GM19240 (cell line): ENCODE measurements at regions not wholly inside any gene's neighbourhood (a gene's known extent, or its start where the extent isn't known, plus 50 kb on each side); places are given as distances from the start of the nearest gene placed in this dataset.

Experiments
- DNase-seq: peaks from one replicate; pipeline ENCODE4 v3.0.0; 2011; ENCODE audit warnings: low spot score; ENCODE audit not compliant: insufficient read length

DNA sequence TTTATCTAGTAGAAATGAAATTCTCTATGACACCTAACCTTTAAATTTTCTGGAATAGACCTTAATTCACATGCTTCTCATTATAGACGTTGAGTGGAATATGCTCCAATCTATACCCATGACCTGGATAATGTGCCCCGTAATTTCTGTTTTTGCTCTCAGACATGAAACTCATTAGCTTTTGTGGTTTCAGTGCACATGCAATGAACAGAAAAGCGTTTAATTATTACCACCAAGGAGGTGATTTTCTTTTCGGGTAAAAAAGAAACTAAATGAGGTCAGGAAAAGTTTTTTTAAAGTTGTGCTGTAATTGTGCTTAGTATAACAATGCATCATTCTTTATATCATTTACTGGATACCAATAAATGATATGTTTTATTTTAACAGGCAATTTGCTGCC is 1703.9 kb upstream of the TENM3 start:
- DNase-seq = no peak

DNA sequence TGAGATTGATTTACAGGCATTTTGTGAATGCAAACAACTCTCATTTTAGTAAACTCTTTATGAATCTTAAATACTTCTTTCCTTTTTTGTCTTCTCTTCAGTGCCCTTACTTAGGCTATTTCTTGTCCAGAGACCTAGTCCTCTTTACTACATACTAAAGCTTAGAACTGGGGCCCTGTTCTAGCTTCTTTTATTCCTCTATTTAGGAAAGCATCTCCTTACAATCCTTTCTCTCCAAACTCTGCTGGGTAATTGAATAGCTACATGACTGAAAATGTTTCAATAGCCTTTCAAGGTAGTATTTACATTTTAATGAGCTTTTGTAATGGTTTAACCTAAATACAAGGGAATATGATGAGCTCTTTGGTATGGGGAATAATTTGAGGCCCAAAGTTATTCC is 1701.5 kb upstream of the TENM3 start:
- DNase-seq = no peak

DNA sequence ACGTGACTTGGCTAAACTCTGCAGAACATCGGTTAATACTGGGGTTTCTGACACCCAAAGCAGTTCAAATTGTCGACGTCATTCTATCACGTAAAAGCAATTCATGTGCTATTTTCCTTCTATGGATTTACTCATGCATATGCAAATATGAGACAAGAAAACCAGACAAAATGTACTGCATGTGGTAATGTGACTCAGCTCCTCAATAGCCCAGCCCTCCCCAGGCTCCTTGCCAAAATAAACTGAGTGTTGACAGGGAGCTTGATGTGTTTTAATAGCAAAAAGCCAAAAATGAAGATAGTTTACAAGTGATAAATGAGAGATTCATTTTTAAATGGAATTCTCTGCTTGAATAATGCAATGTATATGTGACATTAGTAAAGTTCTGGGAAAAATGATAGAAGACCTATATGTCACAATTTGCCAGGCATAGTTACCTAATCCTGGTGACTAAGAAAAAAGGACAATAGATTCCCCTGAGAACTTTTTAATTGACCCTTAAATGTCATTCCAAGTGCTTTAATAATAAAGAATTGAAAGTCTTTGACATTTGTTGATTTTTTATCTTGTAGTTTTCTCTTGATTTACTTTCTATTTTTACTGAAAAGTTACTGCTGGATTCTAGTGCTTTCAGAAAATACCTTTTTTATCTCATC is 1700.6 kb upstream of the TENM3 start:
- DNase-seq = no peak

DNA sequence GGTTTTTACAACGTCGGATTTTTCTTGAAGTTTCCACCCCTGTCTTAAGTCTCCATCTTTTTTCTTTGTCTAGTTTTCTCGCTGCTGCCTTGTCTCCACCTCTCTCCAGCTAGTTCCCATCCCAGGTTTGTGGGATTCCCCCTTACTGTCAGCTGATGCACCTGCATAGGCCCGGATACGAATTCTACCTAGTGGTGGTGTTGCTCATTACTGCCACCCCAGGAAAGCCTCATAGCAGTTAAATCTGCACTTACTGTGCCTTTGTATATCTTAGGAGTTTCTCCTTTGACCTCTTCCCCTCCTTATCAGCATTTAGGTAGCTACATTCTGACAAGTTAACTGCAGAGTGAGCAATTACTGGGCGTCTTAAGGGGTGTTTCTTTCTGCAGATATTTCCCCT is 1693.1 kb upstream of the TENM3 start:
- DNase-seq = no peak

DNA sequence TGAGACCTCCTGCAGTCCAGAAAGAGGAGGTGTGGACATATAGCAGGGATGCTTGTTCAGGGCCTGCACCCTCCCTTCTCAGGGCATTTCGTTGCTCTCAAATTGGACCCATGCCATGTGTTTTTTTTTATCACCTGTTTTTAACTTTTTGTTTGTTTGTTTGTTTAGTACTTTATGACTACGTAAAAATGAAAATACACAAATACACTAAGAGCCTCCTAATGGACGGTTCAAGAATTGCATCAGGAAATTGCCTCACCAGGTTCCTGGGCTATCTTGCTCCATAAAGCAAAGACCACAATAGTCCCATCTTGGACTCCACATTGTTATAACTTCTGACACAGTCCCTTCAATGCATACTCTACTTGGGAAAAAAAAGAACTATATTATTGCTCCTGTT is 1685.9 kb upstream of the TENM3 start:
- DNase-seq = no peak

DNA sequence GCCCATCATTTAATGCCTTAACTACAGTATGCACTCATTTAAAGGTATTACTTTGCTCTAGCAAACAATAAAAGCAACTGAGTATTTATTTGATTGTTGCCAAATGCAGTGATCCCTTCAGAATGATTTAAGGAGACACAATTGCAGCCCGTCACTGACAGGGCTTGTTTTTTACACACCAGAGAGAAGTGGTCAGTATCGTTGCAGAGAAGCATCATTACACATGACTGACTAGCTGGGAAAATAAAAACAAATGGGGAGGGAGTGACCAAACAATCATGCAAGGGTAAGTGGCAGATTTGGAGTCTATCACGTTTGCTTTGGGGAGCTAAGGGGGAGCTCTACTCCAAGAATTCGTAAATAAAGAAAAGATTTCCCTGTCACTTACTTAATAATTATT is 1685.3 kb upstream of the TENM3 start:
- no peak for DNase-seq

DNA sequence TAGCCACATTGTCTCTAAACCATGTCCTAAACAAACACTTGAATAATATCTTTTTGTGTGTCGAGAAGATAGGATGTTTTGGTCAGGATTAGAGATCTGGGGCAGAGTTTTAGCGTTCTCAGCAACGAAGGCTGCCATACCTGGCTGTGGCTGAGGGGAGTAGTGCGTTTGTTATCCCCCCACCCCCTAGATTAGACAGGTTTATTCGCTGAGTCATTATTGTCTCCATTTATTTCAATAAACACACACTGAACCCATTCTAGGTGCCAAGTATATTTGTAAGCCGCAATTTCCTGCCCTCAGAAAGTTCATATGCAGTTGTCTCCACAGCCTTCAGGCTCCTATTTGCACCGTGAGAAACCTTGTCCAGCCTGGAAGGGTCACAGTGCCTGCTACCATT is 1684.8 kb upstream of the TENM3 start:
- DNase-seq = no peak

DNA sequence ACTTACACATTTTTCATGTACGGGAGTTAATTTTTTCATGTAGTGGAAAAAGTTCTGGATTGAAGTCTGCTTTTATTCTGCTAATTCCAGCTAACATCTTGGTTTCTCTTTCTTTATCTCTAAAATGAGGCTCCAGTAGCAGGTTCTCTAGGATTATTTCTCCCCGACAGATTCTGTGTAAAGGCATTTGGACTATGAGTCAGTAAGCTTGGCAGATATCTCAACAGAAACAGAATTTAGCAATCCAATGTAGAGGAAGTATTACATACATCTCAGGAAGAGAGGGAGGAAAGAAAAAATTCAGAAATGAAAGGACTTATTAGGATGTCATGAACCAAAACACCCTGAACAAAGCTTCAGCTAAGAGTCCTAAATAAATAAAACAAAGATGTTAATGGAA is 1682.3 kb upstream of the TENM3 start:
- no peak for DNase-seq

DNA sequence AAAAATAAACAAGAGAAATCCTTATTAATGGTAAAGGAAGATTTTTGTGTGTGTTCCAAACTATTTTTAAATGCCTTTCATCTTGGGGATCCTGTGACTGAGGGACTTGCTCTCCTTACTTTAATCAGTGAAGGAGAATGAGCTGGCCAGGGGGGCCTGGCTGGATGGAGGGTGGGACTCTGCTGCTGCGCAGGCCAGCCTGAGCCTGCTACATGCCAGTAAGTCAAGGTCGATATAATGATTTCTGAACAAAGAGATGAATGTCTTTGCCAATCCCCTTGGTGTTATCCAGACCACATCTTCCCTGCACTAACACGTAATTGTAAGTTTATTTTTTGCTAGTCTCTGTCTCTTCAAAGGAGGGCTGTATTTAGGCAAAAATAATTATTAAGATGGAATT is 1679.2 kb upstream of the TENM3 start:
- no peak for DNase-seq

DNA sequence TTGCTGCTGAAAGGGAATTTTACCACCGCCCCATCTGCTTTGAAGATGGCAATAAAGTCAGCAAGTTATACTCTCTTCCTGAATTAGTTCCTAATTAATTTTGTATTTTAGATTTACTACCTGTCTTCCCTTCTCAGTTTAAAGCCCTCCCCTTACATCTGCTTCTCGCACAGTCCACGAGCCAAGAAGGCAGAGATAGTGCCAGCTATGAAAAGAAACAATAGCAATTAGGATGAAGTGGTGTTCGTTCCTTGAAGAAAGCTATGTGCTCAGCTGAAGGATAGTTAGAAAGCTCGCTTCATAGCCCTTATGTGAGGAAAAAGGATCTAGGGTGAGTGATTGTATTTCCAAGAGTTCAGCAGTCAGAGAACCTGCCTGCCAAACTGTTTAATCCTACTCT is 1678.8 kb upstream of the TENM3 start:
- no peak for DNase-seq

DNA sequence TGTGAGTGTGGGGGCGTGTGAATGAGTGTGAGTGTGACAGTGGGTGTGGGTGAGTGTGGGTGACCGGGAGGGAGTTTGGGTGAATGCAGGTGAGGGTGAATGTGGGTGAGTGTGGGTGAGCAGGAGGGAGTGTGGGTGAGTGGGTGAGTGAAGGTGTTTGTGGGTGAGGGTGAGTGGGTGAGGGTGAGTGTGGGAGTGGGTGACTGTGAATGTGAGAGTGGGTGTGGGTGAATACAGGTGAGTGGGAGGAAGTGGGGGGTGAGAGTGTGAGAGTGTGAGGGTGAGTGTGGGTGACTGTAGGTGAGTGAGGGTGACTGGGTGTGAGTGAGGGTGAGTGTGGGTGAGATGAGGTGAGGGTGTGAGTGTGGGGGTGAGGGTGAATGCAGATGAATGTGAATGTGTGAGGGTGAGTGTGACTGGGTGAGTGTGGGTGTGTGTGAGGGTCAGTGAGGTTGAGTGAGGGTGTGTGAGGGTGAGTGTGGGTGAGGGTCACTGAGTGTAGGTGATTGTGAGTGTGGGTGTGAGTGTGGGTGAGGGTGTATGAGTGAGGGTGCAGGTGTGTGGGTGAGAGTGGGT is 1677.3 kb upstream of the TENM3 start:
- no peak for DNase-seq

DNA sequence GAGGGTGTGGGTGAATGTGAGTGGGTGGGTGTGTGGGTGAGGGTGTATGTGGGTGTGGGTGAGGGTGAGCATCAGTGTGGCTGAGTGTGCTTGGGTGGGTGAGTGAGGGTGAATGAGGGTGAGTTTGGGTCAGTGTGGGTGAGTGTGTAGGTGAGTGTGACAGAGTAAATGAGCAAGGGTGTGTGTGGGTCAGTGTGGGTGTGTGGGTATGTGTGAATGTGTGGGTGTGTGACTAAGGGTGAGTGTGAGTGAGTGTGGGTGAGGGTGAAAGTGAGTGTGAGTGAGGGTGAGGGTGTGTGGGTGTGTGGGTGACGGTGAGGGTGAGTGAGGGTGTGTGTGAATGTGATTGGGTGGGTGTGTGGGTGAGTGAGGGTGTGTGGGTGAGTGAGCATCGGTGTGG is 1676.7 kb upstream of the TENM3 start:
- no peak for DNase-seq

DNA sequence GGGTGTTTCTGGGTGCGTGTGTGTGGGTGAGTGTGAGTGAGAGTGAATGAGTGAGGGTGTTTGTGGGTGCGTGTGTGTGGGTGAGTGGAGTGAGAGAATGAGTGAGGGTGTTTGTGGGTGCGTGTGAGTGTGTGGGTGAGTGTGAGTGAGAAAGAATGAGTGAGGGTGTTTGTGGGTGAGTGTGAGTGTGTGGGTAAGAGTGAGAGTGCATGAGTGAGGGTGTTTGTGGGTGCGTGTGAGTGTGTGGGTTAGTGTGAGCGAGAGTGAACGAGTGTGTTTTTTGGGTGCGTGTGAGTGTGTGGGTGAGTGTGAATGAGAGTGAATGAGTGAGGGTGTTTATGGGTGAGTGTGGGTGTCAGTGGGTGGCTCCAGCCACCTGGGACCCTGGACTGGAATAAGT is 1676.1 kb upstream of the TENM3 start:
- DNase-seq = no peak

DNA sequence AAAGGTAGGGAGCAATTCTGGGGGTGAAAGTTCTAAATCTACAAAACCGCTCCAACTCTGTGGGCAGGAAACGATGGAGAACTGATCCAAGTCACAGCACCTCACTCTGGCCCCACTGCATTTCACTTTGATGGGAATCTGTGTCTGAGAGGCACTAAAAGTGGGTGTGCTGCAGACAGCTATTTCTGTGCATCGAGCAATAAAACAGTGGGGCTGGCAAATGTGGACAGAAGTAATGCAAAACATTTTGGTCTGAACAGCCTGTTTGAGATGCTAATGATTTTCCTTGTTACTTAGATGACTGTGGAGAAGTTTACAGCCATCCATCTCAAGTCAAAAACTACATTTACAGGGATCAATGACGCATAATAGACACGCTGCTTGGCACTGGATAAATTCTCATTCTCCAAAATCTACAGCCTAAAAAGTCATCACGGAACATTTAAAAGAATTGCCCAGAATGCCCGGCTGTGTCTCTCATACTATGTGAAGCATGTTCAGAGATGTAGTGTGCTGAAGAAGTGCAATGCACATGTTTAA is 1671.6 kb upstream of the TENM3 start:
- DNase-seq = no peak

DNA sequence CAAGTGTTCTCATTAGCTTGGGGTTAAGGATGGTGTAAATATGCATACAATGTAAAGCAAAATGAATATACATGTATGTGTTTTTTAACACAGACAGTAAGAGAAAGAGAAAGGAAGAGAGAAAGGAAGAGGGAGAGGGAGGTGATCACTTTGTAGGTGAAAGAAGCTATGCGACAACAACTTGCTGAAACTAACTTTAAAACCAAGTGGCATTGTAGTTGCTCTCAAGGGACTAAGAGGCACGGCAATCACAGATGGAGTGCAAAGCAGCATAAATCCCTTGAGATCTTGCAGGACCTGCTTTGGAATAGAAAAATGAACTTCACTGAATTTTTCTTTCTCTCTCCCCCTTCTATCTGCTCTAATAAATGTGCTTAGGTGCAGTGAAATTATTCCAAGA is 1665.0 kb upstream of the TENM3 start:
- DNase-seq = no peak

DNA sequence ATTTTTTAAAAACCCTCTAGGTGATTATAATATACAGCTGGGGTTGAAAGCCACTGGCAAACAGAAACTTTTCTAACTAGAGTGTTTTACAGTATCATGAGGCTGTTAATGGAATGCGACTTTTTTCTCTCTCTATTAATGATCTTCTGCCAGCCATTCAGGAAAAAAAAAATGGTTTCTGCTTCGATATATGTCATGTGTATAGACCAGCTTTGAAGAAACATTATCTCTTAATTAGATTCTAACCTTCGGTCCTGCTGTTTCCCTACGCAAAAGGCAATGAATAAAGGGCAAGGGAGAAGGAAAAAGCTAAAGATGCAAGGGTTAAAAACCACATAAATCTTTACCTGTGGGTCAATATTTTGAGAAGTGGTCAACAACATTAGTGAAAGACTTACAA is 1662.1 kb upstream of the TENM3 start:
- no peak for DNase-seq

DNA sequence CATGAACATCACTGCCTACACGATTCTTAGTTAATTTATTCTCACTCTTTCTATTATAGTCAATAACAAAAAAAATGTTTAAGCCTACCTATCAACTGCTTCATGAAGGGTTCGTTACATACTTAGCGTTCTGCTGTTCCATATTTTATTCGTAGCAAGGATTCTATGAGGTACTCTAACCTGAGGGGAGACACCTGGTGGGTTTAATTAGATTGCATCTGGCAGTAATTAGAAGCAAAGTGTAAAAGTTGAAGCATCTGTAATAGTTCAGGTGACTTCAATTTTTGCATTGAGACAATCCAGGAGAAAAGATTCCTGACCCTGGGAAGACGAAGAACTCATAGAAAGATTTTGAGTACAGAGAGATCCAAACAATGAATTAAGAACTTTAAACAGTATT is 1655.8 kb upstream of the TENM3 start:
- no peak for DNase-seq

DNA sequence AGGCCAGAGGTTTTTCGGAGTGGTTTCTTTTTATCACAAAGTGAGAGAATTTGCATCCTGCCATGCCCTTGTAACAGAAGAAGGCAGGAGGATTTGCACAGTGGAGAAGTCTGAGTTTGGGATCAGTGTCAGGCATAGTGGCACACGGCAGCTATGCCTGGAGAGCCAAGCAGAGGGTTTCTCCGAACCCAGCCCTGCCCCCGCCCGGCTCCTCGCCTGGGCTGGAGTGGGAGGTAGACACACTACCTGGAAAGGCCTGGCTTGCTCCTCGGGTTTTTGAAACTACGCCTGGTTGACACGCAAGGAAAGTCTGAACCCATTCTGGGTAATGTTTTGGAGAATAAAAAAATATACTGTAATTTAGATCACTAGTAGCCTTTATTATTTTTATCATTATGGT is 1653.6 kb upstream of the TENM3 start:
- DNase-seq = no peak

DNA sequence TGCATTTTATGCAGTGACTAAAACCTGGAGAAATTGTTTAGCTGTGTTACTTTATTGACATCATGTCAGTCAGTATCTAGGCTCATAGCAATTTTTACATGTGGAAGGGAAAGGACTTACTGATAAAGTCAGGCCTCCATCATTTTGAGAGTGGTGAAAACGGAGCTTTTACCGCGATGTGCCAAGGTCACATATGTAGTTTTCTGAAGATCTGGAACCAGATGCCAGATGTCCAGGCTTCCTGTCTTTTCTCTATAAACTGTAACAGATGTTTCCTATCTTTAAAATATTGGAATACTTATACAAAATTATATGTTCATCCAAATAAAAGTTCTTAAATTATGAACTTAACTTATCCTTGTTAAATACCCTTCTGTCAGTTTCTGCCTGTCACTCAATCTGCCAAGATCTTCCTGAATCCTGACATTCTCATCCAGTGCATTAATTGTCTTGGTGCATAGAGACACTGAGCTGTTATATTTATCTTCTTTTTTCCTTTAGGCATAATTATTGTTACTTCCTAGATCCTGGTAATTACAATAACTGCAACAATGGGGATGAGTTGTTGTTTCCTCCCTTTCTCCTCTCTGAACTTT is 1646.2 kb upstream of the TENM3 start:
- DNase-seq = no peak

DNA sequence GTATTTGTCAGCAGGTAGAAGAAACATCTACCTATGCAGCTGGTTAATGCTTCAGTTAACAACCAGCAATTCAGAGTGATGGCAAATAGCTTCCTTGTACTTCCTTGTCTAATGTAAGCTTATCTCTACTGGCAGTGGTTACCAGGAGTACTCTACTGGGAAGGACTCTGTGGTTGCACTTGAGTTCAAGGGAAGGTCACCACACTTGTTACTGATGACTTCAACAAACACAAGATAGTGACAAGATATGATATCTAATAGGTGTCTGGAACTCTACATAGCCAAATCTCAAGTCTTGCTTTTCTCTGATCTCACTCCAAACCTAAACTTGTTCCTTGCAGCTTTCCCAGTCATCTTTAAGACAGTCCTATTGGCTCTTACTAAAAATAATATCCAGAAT is 1644.9 kb upstream of the TENM3 start:
- no peak for DNase-seq

DNA sequence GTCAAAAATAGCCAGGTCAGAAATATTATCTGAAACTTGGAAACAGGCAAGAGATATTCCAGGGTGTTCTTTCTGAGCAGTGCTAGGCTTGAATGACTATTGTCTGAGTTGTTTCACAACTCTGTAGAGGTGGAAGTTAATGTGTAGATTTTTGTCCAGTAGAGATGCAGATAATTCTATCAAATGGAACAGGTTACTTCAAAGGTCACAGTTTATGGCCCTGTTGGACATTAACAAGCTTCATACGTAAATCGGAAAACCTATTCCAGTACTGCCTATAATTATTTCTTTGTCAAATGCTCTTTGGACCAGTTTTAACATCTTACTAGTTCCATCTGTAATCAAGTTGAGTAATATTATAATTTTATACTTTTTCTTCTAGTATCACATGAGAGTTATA is 1639.4 kb upstream of the TENM3 start:
- DNase-seq = no peak

DNA sequence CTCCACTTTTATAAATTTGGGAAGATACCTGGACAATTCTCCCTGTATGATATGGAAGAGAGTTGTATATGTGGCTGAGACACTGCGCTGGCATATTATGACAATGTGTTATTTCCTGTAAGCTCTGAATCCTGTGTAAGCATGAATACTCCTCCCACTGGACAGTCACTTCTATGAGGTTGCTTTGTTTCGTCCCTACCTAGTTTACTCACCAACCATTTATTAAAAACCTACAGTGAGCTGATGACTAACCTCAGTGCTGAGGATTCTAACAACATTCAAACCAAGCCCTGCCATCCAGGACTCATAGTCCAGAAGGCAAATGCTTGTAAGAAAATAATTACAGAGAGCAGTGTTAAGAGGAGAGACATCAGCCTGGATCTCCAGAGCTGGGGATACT is 1632.9 kb upstream of the TENM3 start:
- DNase-seq = no peak

DNA sequence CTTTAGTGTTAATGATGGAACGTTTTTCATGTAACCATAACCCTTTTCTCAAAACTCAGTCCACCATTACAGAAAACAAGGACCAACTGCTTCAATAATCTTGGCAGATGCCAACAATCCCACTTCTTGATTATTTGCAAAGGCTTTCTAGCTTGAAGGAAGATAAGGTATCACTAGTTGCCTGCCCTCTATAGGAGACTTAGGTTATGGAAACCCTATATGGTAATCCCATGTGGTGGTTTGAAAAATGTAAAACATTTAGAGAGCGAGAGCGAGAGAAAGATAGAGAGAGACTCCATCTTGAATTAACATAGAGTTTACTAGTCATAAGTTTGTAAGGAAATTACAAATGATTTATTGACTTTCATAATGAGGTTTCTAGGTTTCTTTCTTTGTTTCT is 1627.5 kb upstream of the TENM3 start:
- no peak for DNase-seq
